Natural killer cell (primary cell): ENCODE measurements at regions not wholly inside any gene's neighbourhood (a gene's known extent, or its start where the extent isn't known, plus 50 kb on each side); places are given as distances from the start of the nearest gene placed in this dataset.
A peak's percentile ranks its signal among the peaks of the same experiment; 100 is the strongest.

Experiments
- ATAC-seq, 3 donors: fragments of 150-1000 bp in 2 of 3; fragments of 200-7000 bp in 1 of 3; cut with Tn5 transposase; 1 replicate in 1 of 3; 2 replicates in 2 of 3; pipeline ENCODE4 v1.10.0; 2021; ENCODE audit warnings: mild to moderate bottlenecking in 2 of 3, moderate library complexity in 2 of 3
- DNase-seq, 2 donors: peaks; one replicate each; pipeline versions ENCODE4 v3.0.0 to v3.0.0-alpha.2; 2013 to 2021; ENCODE audit warnings: mixed read lengths in 1 of 2
- H3K27ac ChIP-seq: one replicate; pipeline ENCODE4 v1.5.1; 2013; ENCODE audit warnings: mild to moderate bottlenecking, low read length
- H3K27me3 ChIP-seq: one replicate; pipeline ENCODE4 v1.6.1; 2013; ENCODE audit warnings: low read length; ENCODE audit not compliant: control insufficient read depth, insufficient read depth
- H3K36me3 ChIP-seq: one replicate; pipeline ENCODE4 v1.6.1; 2013; ENCODE audit warnings: low read length; ENCODE audit not compliant: control insufficient read depth, insufficient read depth
- H3K4me1 ChIP-seq: one replicate; pipeline ENCODE4 v1.6.1; 2013; ENCODE audit warnings: low read length; ENCODE audit not compliant: control insufficient read depth, insufficient read depth
- H3K4me3 ChIP-seq: one replicate; pipeline ENCODE4 v1.5.1; 2013; ENCODE audit warnings: low read length
- H3K9me3 ChIP-seq: one replicate; pipeline ENCODE4 v1.6.1; 2013; ENCODE audit warnings: low read length; ENCODE audit not compliant: control insufficient read depth, insufficient read depth
- H3K27ac Mint-ChIP-seq, 2 donors: one replicate each; pipeline ENCODE4 v1.8.0; 2022; ENCODE audit warnings: mild to moderate bottlenecking in 2 of 2, mixed read lengths in 2 of 2, moderate library complexity in 1 of 2
- H3K27me3 Mint-ChIP-seq, 2 donors: one replicate each; pipeline ENCODE4 v1.8.0; 2022; ENCODE audit warnings: low read depth in 2 of 2, mixed read lengths in 2 of 2
- H3K36me3 Mint-ChIP-seq: one replicate; pipeline ENCODE4 v1.8.0; 2022; ENCODE audit warnings: mixed read lengths
- H3K4me1 Mint-ChIP-seq, 2 donors: one replicate each; pipeline ENCODE4 v1.8.0; 2022; ENCODE audit warnings: mixed read lengths in 2 of 2
- H3K4me3 Mint-ChIP-seq: one replicate; pipeline ENCODE4 v1.8.0; 2022; ENCODE audit warnings: mild to moderate bottlenecking, moderate library complexity, mixed read lengths
- H3K9me3 Mint-ChIP-seq, 2 donors: one replicate each; pipeline ENCODE4 v1.8.0; 2022; ENCODE audit warnings: mixed read lengths in 2 of 2
- WGBS: methylation state at CpG from one replicate; pipeline ENCODE4 v1.1.7; 2013; ENCODE audit warnings: missing lambda C conversion rate; ENCODE audit not compliant: insufficient coverage; 5-methylcytosine and 5-hydroxymethylcytosine counted together
- intact Hi-C: fragments of 100-400 bp; cut with micrococcal nuclease; formaldehyde crosslinking; loops from one replicate; pipeline ENCODE4 v1.14.2; 2022
- TF ChIP-seq, protein P1 (sequence below): fragments of 200-600 bp; IDR thresholded peaks from one replicate; pipeline ENCODE4 v1.8.0; 2022; ENCODE audit warnings: antibody characterized with exemption

DNA sequence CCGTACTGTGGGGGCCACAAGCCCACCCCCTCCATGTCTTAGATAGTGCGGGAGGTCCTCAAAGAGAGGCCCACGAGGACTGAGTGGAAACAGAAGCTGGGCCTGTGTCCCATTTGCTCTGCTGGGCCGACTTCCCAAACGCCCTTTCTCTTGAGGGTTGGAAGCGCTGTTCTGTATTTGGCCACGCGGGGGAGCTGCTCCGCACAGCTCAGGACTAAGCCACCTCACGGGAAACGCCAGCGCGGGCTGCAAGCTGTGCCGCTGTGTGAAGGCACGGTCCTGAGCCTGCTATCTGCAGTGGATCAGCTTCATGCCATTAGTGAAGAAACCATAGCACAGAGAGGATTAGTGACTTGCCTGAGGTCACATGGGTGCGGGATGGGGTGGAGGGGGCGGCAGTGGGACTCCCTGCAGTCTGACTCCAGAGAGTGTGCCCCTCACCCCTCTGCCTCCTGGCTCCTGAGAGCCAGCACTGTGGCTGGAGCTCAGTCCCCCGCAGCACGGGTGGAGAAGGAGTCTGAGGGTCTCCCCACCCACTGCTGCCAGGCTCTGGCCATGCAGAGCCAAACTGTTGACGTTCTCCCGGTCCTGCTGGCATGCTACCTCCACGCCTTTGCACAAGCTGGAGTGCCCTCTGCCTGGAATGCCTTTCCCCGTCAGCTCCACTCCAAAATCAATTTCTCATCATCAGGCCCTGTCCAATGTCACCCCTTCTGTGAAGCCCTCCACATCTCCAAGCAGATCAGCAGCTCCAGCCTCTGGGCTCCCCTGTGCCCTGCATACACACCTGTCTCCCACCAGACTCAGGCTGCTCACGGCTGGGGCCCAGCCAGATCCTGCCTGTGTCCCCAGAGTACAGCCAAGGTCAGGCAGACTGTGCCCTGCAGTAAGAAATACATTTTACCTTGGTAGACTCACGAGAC is 51.5 kb upstream of the LRRC32 start:
- peak; percentile 68 to 83 for DNase-seq
- H3K9me3 ChIP-seq: no peaks in the 10 kb centered on the region
- 23% methylated on average over 25 of the region's 25 CpGs for WGBS
- peak; percentile 87 to 98 (median 92) for ATAC-seq
- TF ChIP-seq, protein P1, sequence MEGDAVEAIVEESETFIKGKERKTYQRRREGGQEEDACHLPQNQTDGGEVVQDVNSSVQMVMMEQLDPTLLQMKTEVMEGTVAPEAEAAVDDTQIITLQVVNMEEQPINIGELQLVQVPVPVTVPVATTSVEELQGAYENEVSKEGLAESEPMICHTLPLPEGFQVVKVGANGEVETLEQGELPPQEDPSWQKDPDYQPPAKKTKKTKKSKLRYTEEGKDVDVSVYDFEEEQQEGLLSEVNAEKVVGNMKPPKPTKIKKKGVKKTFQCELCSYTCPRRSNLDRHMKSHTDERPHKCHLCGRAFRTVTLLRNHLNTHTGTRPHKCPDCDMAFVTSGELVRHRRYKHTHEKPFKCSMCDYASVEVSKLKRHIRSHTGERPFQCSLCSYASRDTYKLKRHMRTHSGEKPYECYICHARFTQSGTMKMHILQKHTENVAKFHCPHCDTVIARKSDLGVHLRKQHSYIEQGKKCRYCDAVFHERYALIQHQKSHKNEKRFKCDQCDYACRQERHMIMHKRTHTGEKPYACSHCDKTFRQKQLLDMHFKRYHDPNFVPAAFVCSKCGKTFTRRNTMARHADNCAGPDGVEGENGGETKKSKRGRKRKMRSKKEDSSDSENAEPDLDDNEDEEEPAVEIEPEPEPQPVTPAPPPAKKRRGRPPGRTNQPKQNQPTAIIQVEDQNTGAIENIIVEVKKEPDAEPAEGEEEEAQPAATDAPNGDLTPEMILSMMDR: peak; percentile 83
- Mint-ChIP-seq H3K27me3 (peaks cover 16 to 28% of the 10 kb centered on the region in 2 donors), H3K4me3 (no peak overlapping the region), H3K27ac (no peak overlapping the region), H3K36me3 (no peaks in the 10 kb centered on the region), H3K4me1 (peaks cover 4% of the 10 kb centered on the region in 2 donors), H3K9me3 (no peaks in the 10 kb centered on the region)
- intact Hi-C loops: loop anchor here (1.0 kb wide), 1 partner anchor 77 kb away; no protein-coding TSS in a partner anchor
- no peaks in the 10 kb centered on the region for H3K36me3 ChIP-seq
- H3K4me1 ChIP-seq: peaks cover 8% of the 10 kb centered on the region
- H3K4me3 ChIP-seq: no peak overlapping the region
- no peak overlapping the region for H3K27ac ChIP-seq
- H3K27me3 ChIP-seq: peaks cover 7% of the 10 kb centered on the region

DNA sequence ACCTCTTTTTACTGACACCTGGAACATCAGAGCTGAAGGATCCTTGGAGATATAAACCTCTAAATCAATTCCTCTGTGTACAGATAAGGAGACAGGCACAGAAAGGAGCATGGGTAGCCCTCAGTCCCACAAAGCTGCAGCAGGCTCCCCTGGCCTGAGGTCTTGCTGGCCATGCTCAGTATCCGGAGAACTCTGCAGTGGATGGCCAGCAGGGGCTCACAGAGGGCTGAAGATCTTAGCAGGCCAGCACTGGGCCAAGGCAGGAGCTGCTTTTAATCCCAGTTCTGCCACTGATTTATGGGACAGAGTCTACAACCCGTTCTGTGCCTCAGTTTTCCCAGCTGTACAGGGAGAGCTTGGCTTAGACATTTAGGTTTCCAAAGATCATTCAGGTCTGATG is 52.6 kb upstream of the LRRC32 start:
- no peaks in the 10 kb centered on the region for H3K9me3 Mint-ChIP-seq
- TF ChIP-seq, protein P1: no peak
- no peaks in the 10 kb centered on the region for H3K36me3 Mint-ChIP-seq
- peaks cover 4% of the 10 kb centered on the region in 2 donors for H3K4me1 Mint-ChIP-seq
- Histone ChIP-seq H3K4me1 (peaks cover 8% of the 10 kb centered on the region), H3K9me3 (no peaks in the 10 kb centered on the region), H3K27ac (no peak overlapping the region), H3K4me3 (no peak overlapping the region), H3K36me3 (no peaks in the 10 kb centered on the region), H3K27me3 (peaks cover 7% of the 10 kb centered on the region)
- peaks cover 16 to 28% of the 10 kb centered on the region in 2 donors for H3K27me3 Mint-ChIP-seq
- intact Hi-C loops: no loop called here
- 79% methylated on average over 2 of the region's 2 CpGs for WGBS
- no peak overlapping the region for H3K27ac Mint-ChIP-seq
- H3K4me3 Mint-ChIP-seq: no peak overlapping the region
- DNase-seq (no peak), ATAC-seq (no peak)

DNA sequence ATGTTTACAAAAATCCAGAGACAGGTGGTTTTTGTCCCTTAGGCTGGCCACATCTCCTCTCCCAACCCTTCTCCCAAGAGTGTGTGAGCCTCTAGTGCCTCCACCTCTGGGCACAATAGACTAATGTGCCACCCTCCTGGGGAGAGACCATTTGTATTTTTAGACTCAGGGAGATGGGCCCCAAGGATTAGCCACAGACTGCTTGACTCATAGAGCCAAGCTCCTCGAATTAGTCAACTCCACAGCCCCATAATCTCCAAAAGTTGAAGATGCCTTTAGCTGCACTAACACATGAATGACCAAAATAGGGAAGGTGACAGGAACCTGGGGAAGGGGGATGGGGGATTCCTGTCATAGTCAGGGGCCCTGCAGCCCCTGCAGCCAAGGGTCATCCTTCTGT is 53.0 kb upstream of the LRRC32 start:
- Mint-ChIP-seq H3K9me3 (no peaks in the 10 kb centered on the region), H3K27ac (no peak overlapping the region), H3K4me1 (peaks cover 4% of the 10 kb centered on the region in 2 donors), H3K36me3 (no peaks in the 10 kb centered on the region), H3K27me3 (peaks cover 16 to 28% of the 10 kb centered on the region in 2 donors), H3K4me3 (no peak overlapping the region)
- TF ChIP-seq, protein P1: no peak
- no peaks in the 10 kb centered on the region for H3K9me3 ChIP-seq
- no peak for DNase-seq
- 80% methylated on average over 1 of the region's 1 CpG for WGBS
- ATAC-seq: no peak
- H3K36me3 ChIP-seq: no peaks in the 10 kb centered on the region
- intact Hi-C loops: no loop called here
- H3K4me3 ChIP-seq: no peak overlapping the region
- no peak overlapping the region for H3K27ac ChIP-seq
- H3K27me3 ChIP-seq: peaks cover 7% of the 10 kb centered on the region
- H3K4me1 ChIP-seq: peaks cover 8% of the 10 kb centered on the region
